K562 (cell line): ENCODE measurements at regions not wholly inside any gene's neighbourhood (a gene's known extent, or its start where the extent isn't known, plus 50 kb on each side); places are given as distances from the start of the nearest gene placed in this dataset.

ENCODE experiments used
- ATAC-seq: fragments of 200-7000 bp; cut with Tn5 transposase; 3 replicates; pipeline ENCODE4 v1.9.1; 2020; ENCODE audit warnings: moderate library complexity
- BruUV-seq: library from RNA; stranded (reverse); fragments of 400-500 nt; replicated peaks from 2 replicates; lab custom pipeline; 2021; lab: Mats Ljungman, UMichigan
- CTCF ChIA-PET: fragments of 300-600 bp; formaldehyde crosslinking; extraction: SDS; loops from one replicate; lab custom pipeline; 2021; ENCODE audit warnings: low intra/inter-chr PET ratio; lab: Yijun Ruan, JAX
- POLR2A ChIA-PET: fragments of 300-600, 350-650 bp; sonication (Branson Sonifier 250); formaldehyde crosslinking; extraction: SDS; loops from one replicate; lab custom pipeline; 2021; ENCODE audit warnings: antibody characterized with exemption, inconsistent platforms; lab: Yijun Ruan, JAX
- DNase-seq, 4 experiments: peaks; one replicate each; pipeline versions ENCODE4 v3.0.0 to v3.0.0-alpha.2; 2011 to 2018; ENCODE audit warnings: low spot score in 3 of 4, mixed read lengths in 3 of 4; ENCODE audit errors: extremely low read depth in 1 of 4
- FAIRE-seq: peaks from 2 replicates; lab custom pipeline; 2011; peaks lifted over from hg19 to GRCh38; lab: Jason Lieb, UNC
- H2AFZ ChIP-seq: 2 replicates; pipeline ENCODE4 v1.6.0; 2011; ENCODE audit warnings: low read depth, low read length, control low read depth, inconsistent platforms
- H3K27ac ChIP-seq: fragments of 200-600 bp; 3 replicates; pipeline ENCODE4 v1.8.0; 2011; ENCODE audit warnings: low read depth, mild to moderate bottlenecking, control low read depth, inconsistent platforms, low read length, moderate library complexity, mixed read lengths; ENCODE audit errors: extremely low read depth
- H3K27me3 ChIP-seq, 2 experiments: fragments of 300-600 bp in 1 of 2; 2 replicates in 1 of 2; 3 replicates in 1 of 2; pipeline versions ENCODE4 v1.6.0 to v1.8.0; 2011; ENCODE audit warnings: inconsistent platforms in 2 of 2, low read length in 2 of 2, mild to moderate bottlenecking in 1 of 2, mixed read lengths in 1 of 2, moderate library complexity in 1 of 2; ENCODE audit not compliant: control insufficient read depth in 2 of 2, insufficient read depth in 2 of 2
- H3K36me3 ChIP-seq: fragments of 300-600 bp; 3 replicates; pipeline ENCODE4 v1.8.0; 2011; ENCODE audit warnings: mild to moderate bottlenecking, low read length, inconsistent platforms; ENCODE audit not compliant: control insufficient read depth, insufficient read depth
- H3K4me1 ChIP-seq, 2 experiments: fragments of 200-600 bp in 1 of 2; replicated peaks in 1 of 2; 2 replicates in 1 of 2; 3 replicates in 1 of 2; pipeline versions ENCODE4 v1.5.1 to v1.8.0; 2011; ENCODE audit warnings: inconsistent platforms in 2 of 2, low read length in 2 of 2, mild to moderate bottlenecking in 1 of 2, mixed read lengths in 1 of 2, moderate library complexity in 1 of 2; ENCODE audit not compliant: control insufficient read depth in 2 of 2, insufficient read depth in 2 of 2
- H3K4me2 ChIP-seq: 2 replicates; pipeline ENCODE4 v1.6.1; 2011; ENCODE audit warnings: low read length, control low read depth, inconsistent platforms, mixed read lengths; ENCODE audit not compliant: insufficient read depth
- H3K4me3 ChIP-seq: fragments of 200-600 bp; sonication (generic), shearing (Covaris generic); 2 replicates; pipeline ENCODE4 v1.5.1; 2016; ENCODE audit warnings: control low read depth, inconsistent platforms
- H3K79me2 ChIP-seq: fragments of 200-600 bp; 3 replicates; pipeline ENCODE4 v1.8.0; 2011; ENCODE audit warnings: low read length, inconsistent platforms; ENCODE audit not compliant: control insufficient read depth, insufficient read depth
- H3K9ac ChIP-seq, 2 experiments: 2 replicates each; pipeline versions ENCODE4 v1.6.0 to v1.6.1; 2011; ENCODE audit warnings: low read depth in 2 of 2, low read length in 2 of 2, control low read depth in 1 of 2, inconsistent platforms in 1 of 2, mild to moderate bottlenecking in 1 of 2, mixed read lengths in 1 of 2; ENCODE audit not compliant: insufficient read depth in 1 of 2
- H3K9me1 ChIP-seq: one replicate; pipeline ENCODE4 v1.6.0; 2011; ENCODE audit warnings: inconsistent platforms, mild to moderate bottlenecking, low read length, moderate library complexity; ENCODE audit not compliant: control insufficient read depth, insufficient read depth
- H3K9me3 ChIP-seq: replicated peaks from 2 replicates; pipeline ENCODE4 v1.5.1; 2011; ENCODE audit warnings: low read depth, low read length, inconsistent platforms; ENCODE audit not compliant: control insufficient read depth, insufficient read depth
- H4K20me1 ChIP-seq: replicated peaks from 2 replicates; pipeline ENCODE4 v1.6.1; 2011; ENCODE audit warnings: low read length, inconsistent platforms, mixed read lengths; ENCODE audit not compliant: control insufficient read depth, insufficient read depth
- BACH1 ChIP-seq: fragments of 200-800 bp; sonication (Bioruptor generic); IDR thresholded peaks from 2 replicates; pipeline ENCODE4 v1.6.1; 2016; ENCODE audit warnings: missing genetic modification characterization, missing compliant biosample characterization
- CLOCK ChIP-seq: fragments of 250-450 bp; sonication (Bioruptor Pico); IDR thresholded peaks from 2 replicates; pipeline ENCODE4 v1.4.0; 2020; ENCODE audit warnings: mild to moderate bottlenecking, moderate library complexity, borderline replicate concordance
- DPF2 ChIP-seq: fragments of 450-650 bp; IDR thresholded peaks from 2 replicates; pipeline ENCODE4 v1.6.1; 2016
- LEF1 ChIP-seq: fragments of 450-650 bp; IDR thresholded peaks from 2 replicates; pipeline ENCODE4 v1.6.1; 2016; ENCODE audit warnings: mild to moderate bottlenecking
- PBX2 ChIP-seq, 2 experiments: IDR thresholded peaks in 1 of 2; conservative IDR thresholded peaks in 1 of 2; 2 replicates each; pipeline ENCODE4 v1.6.1; 2016; ENCODE audit warnings: low read depth in 2 of 2, mild to moderate bottlenecking in 1 of 2, missing compliant biosample characterization in 1 of 2, missing genetic modification characterization in 1 of 2, moderate library complexity in 1 of 2
- PKNOX1 ChIP-seq: fragments of 450-650 bp; IDR thresholded peaks from 2 replicates; pipeline ENCODE4 v1.6.1; 2016
- SLC30A9 ChIP-seq: fragments of 250-450 bp; sonication (Bioruptor Pico); IDR thresholded peaks from 2 replicates; pipeline ENCODE4 v1.8.0; 2022; ENCODE audit warnings: mild to moderate bottlenecking, moderate library complexity
- SMAD3 ChIP-seq: fragments of 450-650 bp; formaldehyde crosslinking; conservative IDR thresholded peaks from 2 replicates; pipeline ENCODE4 v1.4.0; 2020; ENCODE audit warnings: mild to moderate bottlenecking
- SREBF2 ChIP-seq: sonication (generic); formaldehyde crosslinking; IDR thresholded peaks from 2 replicates; pipeline ENCODE4 v1.4.0; 2020; ENCODE audit warnings: mild to moderate bottlenecking, missing genetic modification reagents
- THAP12 ChIP-seq: fragments of 250-450 bp; sonication (Bioruptor Pico); IDR thresholded peaks from 2 replicates; pipeline ENCODE4 v1.9.0; 2021; ENCODE audit warnings: mild to moderate bottlenecking, inconsistent platforms
- ZFP30 ChIP-seq: fragments of 250-450 bp; sonication (Bioruptor Pico); IDR thresholded peaks from 2 replicates; pipeline ENCODE4 v1.8.0; 2022; ENCODE audit warnings: moderate library complexity, mild to moderate bottlenecking, inconsistent platforms, borderline replicate concordance
- ZFX ChIP-seq: sonication (generic); formaldehyde crosslinking; IDR thresholded peaks from 2 replicates; pipeline ENCODE4 v1.8.0; 2022; ENCODE audit warnings: mild to moderate bottlenecking, missing genetic modification reagents, moderate library complexity
- ZNF12 ChIP-seq: sonication (generic); formaldehyde crosslinking; IDR thresholded peaks from 2 replicates; pipeline ENCODE4 v1.4.0; 2020; ENCODE audit warnings: mild to moderate bottlenecking, missing genetic modification reagents
- WGBS: fragments of 100-300 bp; shearing (Covaris generic); methylation state at CpG from one replicate; pipeline ENCODE4 v1.1.6; 2016; ENCODE audit warnings: low coverage, mixed read lengths; ENCODE audit not compliant: insufficient coverage; ENCODE audit errors: missing lambda C conversion rate; 5-methylcytosine and 5-hydroxymethylcytosine counted together
- in situ Hi-C: fragments of 300-500 bp; cut with MboI; formaldehyde crosslinking; loops from 4 replicates; pipeline ENCODE4 v1.15.0; 2018; ENCODE audit warnings: inconsistent platforms, mixed read lengths
- intact Hi-C: fragments of 100-400 bp; cut with micrococcal nuclease; formaldehyde crosslinking; loops from 2 replicates; pipeline ENCODE4 v1.14.2; 2022

- no peak overlapping the region for H3K4me3 ChIP-seq
- H2AFZ ChIP-seq = no peak overlapping the region
- no peaks in the 10 kb centered on the region for H3K9me1 ChIP-seq
- no peak overlapping the region for H3K9ac ChIP-seq
- in situ Hi-C loops = no loop called here
- no peaks in the 10 kb centered on the region; a peak in 1 of 5 replicates for H3K27me3 ChIP-seq
- H3K4me2 ChIP-seq = no peak overlapping the region
- H4K20me1 ChIP-seq = no peaks in the 10 kb centered on the region
- FAIRE-seq (no peak), DNase-seq (no peak), ATAC-seq (no peak)
- peaks cover 0 to 10% of the 10 kb centered on the region in 2 experiments; a peak in 3 of 5 replicates for H3K4me1 ChIP-seq
- H3K36me3 ChIP-seq = no peaks in the 10 kb centered on the region
- 0% methylated on average over 2 of the region's 2 CpGs for WGBS
- intact Hi-C loops = no loop called here
- no peaks in the 10 kb centered on the region for H3K79me2 ChIP-seq
- no peaks in the 10 kb centered on the region for H3K9me3 ChIP-seq
- ChIA-PET CTCF (no interaction called here), POLR2A (no interaction called here)
- H3K27ac ChIP-seq = no peak overlapping the region
- no TSS peak for BruUV-seq
- TF ChIP-seq SLC30A9 = no peak
- TF ChIP-seq LEF1 = no peak
- no peak for TF ChIP-seq BACH1 (tag)
- TF ChIP-seq PKNOX1 = no peak
- TF ChIP-seq ZNF12 = no peak
- no peak for TF ChIP-seq PBX2 (CRISPR knock-in tag; IDR thresholded peaks at IDR 0.05; ENCODE audit: low read depth)
- no peak for TF ChIP-seq PBX2 (tag; conservative IDR thresholded peaks at IDR 0.05; ENCODE audit: low read depth)
- no peak for TF ChIP-seq CLOCK (CRISPR knock-in tag)
- no peak for TF ChIP-seq DPF2
- no peak for TF ChIP-seq THAP12
- no peak for TF ChIP-seq ZFP30 (CRISPR knock-in tag)
- TF ChIP-seq SREBF2 (CRISPR knock-in tag) = no peak
- TF ChIP-seq ZFX = no peak
- TF ChIP-seq SMAD3 (CRISPR knock-in tag) = no peak
Observed at GRCh38 chr2:240241572-240241971, 101.1 kb upstream of the OTOS start.
